CD4-positive, alpha-beta T cell (primary cell): ENCODE measurements at regions not wholly inside any gene's neighbourhood (a gene's known extent, or its start where the extent isn't known, plus 50 kb on each side); places are given as distances from the start of the nearest gene placed in this dataset.

ENCODE experiments used
- ATAC-seq: fragments of 200-7000 bp; cut with Tn5 transposase; one replicate; pipeline ENCODE4 v1.10.0; 2022; ENCODE audit warnings: mild to moderate bottlenecking; ENCODE audit not compliant: poor library complexity
- CTCF ChIA-PET: fragments of 350-600 bp; sonication (Branson Sonifier 250); formaldehyde crosslinking; loops from one replicate; lab custom pipeline; 2021; ENCODE audit warnings: antibody characterized with exemption, inconsistent platforms; lab: Charles Lee
- POLR2A ChIA-PET: fragments of 350-600 bp; sonication (Branson Sonifier 250); formaldehyde crosslinking; loops from one replicate; lab custom pipeline; 2021; ENCODE audit warnings: antibody characterized with exemption, inconsistent platforms; lab: Charles Lee
- DNase-seq, 14 experiments: peaks; one replicate each; pipeline ENCODE4 v3.0.0-alpha.2; 2013 to 2020; ENCODE audit warnings: mixed read lengths in 2 of 14
- H3K27ac ChIP-seq, 2 donors: one replicate each; pipeline versions ENCODE4 v1.5.1 to v1.7.0; 2013; ENCODE audit warnings: low read length in 2 of 2, low read depth in 1 of 2, mild to moderate bottlenecking in 1 of 2
- H3K27me3 ChIP-seq, 2 experiments: 1 replicate in 1 of 2; 2 replicates in 1 of 2; pipeline versions ENCODE4 v1.6.1 to v1.7.0; 2013; ENCODE audit warnings: low read length in 2 of 2, control low read depth in 1 of 2, mild to moderate bottlenecking in 1 of 2, moderate library complexity in 1 of 2; ENCODE audit not compliant: insufficient read depth in 2 of 2, control insufficient read depth in 1 of 2
- H3K36me3 ChIP-seq: one replicate; pipeline ENCODE4 v1.6.1; 2013; ENCODE audit warnings: low read length, control low read depth; ENCODE audit not compliant: insufficient read depth
- H3K4me1 ChIP-seq: one replicate; pipeline ENCODE4 v1.6.1; 2013; ENCODE audit warnings: low read length, control low read depth; ENCODE audit not compliant: insufficient read depth
- H3K4me3 ChIP-seq: one replicate; pipeline ENCODE4 v1.5.1; 2013; ENCODE audit warnings: mild to moderate bottlenecking, low read length, moderate library complexity
- H3K9me3 ChIP-seq, 2 experiments: 1 replicate in 1 of 2; 2 replicates in 1 of 2; pipeline versions ENCODE4 v1.6.1 to v1.7.0; 2013; ENCODE audit warnings: low read length in 2 of 2, mild to moderate bottlenecking in 2 of 2, control low read depth in 1 of 2, moderate library complexity in 1 of 2; ENCODE audit not compliant: control insufficient read depth in 1 of 2, insufficient read depth in 1 of 2
- H3K27ac Mint-ChIP-seq: one replicate; pipeline ENCODE4 v1.8.0; 2020; ENCODE audit warnings: mixed read lengths
- H3K27me3 Mint-ChIP-seq: one replicate; pipeline ENCODE4 v1.8.0; 2021; ENCODE audit warnings: mixed read lengths
- H3K36me3 Mint-ChIP-seq: one replicate; pipeline ENCODE4 v1.8.0; 2021; ENCODE audit warnings: low read depth, mixed read lengths
- H3K4me1 Mint-ChIP-seq: one replicate; pipeline ENCODE4 v1.8.0; 2021; ENCODE audit warnings: low read depth, mixed read lengths
- H3K4me3 Mint-ChIP-seq: one replicate; pipeline ENCODE4 v1.8.0; 2020; ENCODE audit warnings: mild to moderate bottlenecking, mixed read lengths
- H3K9me3 Mint-ChIP-seq: one replicate; pipeline ENCODE4 v1.8.0; 2020; ENCODE audit warnings: mixed read lengths
- CTCF ChIP-seq: fragments of 200-600 bp; IDR thresholded peaks from one replicate; pipeline ENCODE4 v1.8.0; 2022; ENCODE audit warnings: antibody characterized with exemption, mild to moderate bottlenecking
- intact Hi-C, 2 experiments: fragments of 100-400 bp; cut with DNase I in 1 of 2; cut with micrococcal nuclease in 1 of 2; formaldehyde crosslinking; loops; one replicate each; pipeline versions ENCODE4 v1.15.1 to v1.9.0; 2023 to 2025; cut with DNase I, micrococcal nuclease

- ChIA-PET POLR2A (no interaction called here), CTCF (no interaction called here)
- no peak overlapping the region for H3K27ac ChIP-seq
- H3K27ac Mint-ChIP-seq, result no peak overlapping the region
- intact Hi-C loops, result no loop called here
- peaks cover 0 to 2% of the 10 kb centered on the region in 2 experiments for H3K27me3 ChIP-seq
- H3K4me1 ChIP-seq, result no peaks in the 10 kb centered on the region
- H3K36me3 ChIP-seq, result no peaks in the 10 kb centered on the region
- TF ChIP-seq CTCF, result no peak
- H3K4me3 Mint-ChIP-seq, result no peak overlapping the region
- H3K27me3 Mint-ChIP-seq, result peaks cover 32% of the 10 kb centered on the region
- ATAC-seq (no peak), DNase-seq (no peak)
- H3K36me3 Mint-ChIP-seq, result no peaks in the 10 kb centered on the region
- no peaks in the 10 kb centered on the region for H3K4me1 Mint-ChIP-seq
- no peak overlapping the region for H3K4me3 ChIP-seq
- no peaks in the 10 kb centered on the region for H3K9me3 Mint-ChIP-seq
- H3K9me3 ChIP-seq, result peaks cover 0 to 3% of the 10 kb centered on the region in 2 experiments
Observed at GRCh38 chr16:87198328-87198832, 118.8 kb downstream of the C16orf95 start.

- Mint-ChIP-seq H3K27me3 (peaks cover 33% of the 10 kb centered on the region), H3K36me3 (no peaks in the 10 kb centered on the region), H3K27ac (no peak overlapping the region), H3K9me3 (no peaks in the 10 kb centered on the region), H3K4me1 (no peaks in the 10 kb centered on the region), H3K4me3 (no peak overlapping the region)
- ChIA-PET CTCF (no interaction called here), POLR2A (no interaction called here)
- Histone ChIP-seq H3K4me3 (no peak overlapping the region), H3K36me3 (no peaks in the 10 kb centered on the region), H3K4me1 (no peaks in the 10 kb centered on the region), H3K9me3 (peaks cover 0 to 3% of the 10 kb centered on the region in 2 experiments), H3K27ac (no peak overlapping the region), H3K27me3 (peaks cover 0 to 2% of the 10 kb centered on the region in 2 experiments)
- DNase-seq (no peak), ATAC-seq (no peak)
- intact Hi-C loops, result no loop called here
- no peak for TF ChIP-seq CTCF
Observed at GRCh38 chr16:87198881-87199280, 118.3 kb downstream of the C16orf95 start.

GRCh38 chr16:87199379-87199778 lies 117.8 kb downstream of the C16orf95 start:
- no peak for ATAC-seq
- peaks cover 33% of the 10 kb centered on the region for H3K27me3 Mint-ChIP-seq

More at GRCh38 chr16:87199379-87199778, 117.8 kb downstream of the C16orf95 start:
- intact Hi-C loops, result no loop called here
- H3K4me3 Mint-ChIP-seq, result no peak overlapping the region
- no peak for TF ChIP-seq CTCF
- H3K4me1 ChIP-seq, result no peaks in the 10 kb centered on the region
- no peaks in the 10 kb centered on the region for H3K9me3 Mint-ChIP-seq
- no peaks in the 10 kb centered on the region for H3K36me3 ChIP-seq
- peaks cover 0 to 3% of the 10 kb centered on the region in 2 experiments for H3K9me3 ChIP-seq
- no peak overlapping the region for H3K4me3 ChIP-seq
- ChIA-PET CTCF (no interaction called here), POLR2A (no interaction called here)
- H3K36me3 Mint-ChIP-seq, result no peaks in the 10 kb centered on the region
- H3K27me3 ChIP-seq, result peaks cover 0 to 2% of the 10 kb centered on the region in 2 experiments
- no peaks in the 10 kb centered on the region for H3K4me1 Mint-ChIP-seq
- no peak overlapping the region for H3K27ac Mint-ChIP-seq
- H3K27ac ChIP-seq, result no peak overlapping the region
- DNase-seq, result no peak
